Adipocyte (in vitro differentiated cells): ENCODE measurements at regions not wholly inside any gene's neighbourhood (a gene's known extent, or its start where the extent isn't known, plus 50 kb on each side); places are given as distances from the start of the nearest gene placed in this dataset.
"Not testable (repeated sequence)": the region's sequence is repeated elsewhere in the genome, so short reads cannot be mapped to it uniquely, and the experiment has no call there.

Experiments
- DNase-seq: peaks from one replicate; pipeline ENCODE4 v3.0.0-alpha.2; 2015; ENCODE audit warnings: low read depth
- H3K27me3 ChIP-seq: replicated peaks from 2 replicates; pipeline ENCODE4 v1.7.0; 2013; ENCODE audit warnings: mild to moderate bottlenecking, low read length, moderate library complexity; ENCODE audit not compliant: control insufficient read depth, insufficient read depth
- H3K36me3 ChIP-seq: 2 replicates; pipeline ENCODE4 v1.7.0; 2013; ENCODE audit warnings: low read length, mild to moderate bottlenecking, moderate library complexity; ENCODE audit not compliant: control insufficient read depth, insufficient read depth, severe bottlenecking
- H3K4me1 ChIP-seq: 2 replicates; pipeline ENCODE4 v1.7.0; 2013; ENCODE audit warnings: mild to moderate bottlenecking, low read length, moderate library complexity; ENCODE audit not compliant: control insufficient read depth, insufficient read depth
- H3K4me3 ChIP-seq: 2 replicates; pipeline ENCODE4 v1.7.0; 2013; ENCODE audit warnings: mild to moderate bottlenecking, low read length, moderate library complexity
- H3K9ac ChIP-seq: 2 replicates; pipeline ENCODE4 v1.7.0; 2013; ENCODE audit warnings: mild to moderate bottlenecking, low read length, moderate library complexity
- H3K9me3 ChIP-seq: 2 replicates; pipeline ENCODE4 v1.7.0; 2013; ENCODE audit warnings: mild to moderate bottlenecking, low read length, moderate library complexity; ENCODE audit not compliant: control insufficient read depth

DNA sequence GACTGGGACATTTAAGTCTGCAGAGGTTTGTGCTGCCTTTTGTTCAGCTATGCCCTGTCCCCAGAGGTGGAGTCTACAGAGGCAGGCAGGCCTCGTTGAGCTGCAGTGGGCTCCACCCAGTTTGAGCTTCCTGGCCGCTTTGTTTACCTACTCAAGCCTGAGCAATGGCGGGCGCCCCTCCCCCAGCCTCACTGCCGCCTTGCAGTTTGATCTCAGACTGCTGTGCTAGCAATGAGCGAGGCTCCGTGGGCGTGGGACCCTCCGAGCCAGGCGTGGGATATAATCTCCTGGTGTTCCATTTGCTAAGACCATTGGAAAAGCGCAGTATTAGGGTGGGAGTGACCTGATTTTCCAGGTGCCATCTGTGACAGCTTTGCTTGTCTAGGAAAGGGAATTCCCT lies 296.7 kb downstream of the KLF13 start:
- H3K9ac ChIP-seq, DNase-seq, H3K4me3 ChIP-seq, H3K4me1 ChIP-seq, H3K27me3 ChIP-seq, H3K36me3 ChIP-seq, H3K9me3 ChIP-seq: not testable (repeated sequence)

DNA sequence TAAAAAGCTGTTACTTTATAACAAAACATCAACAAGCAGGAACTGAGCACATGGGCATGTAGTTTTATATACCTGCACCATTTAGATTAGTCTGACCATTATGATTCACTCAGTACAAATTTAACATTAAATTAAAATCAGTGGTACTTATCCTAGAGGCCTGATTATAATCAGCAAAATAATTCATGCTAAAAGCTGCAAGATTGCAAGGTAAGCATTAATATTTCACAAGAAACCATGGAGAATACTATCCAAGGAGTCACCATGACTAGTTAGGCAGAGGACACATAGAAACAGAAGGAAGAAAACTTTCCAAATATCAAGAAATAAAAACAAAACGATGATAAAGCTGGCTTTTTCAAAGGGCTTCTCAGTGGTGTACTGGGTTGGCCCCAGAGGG lies 297.5 kb downstream of the KLF13 start:
- not testable (repeated sequence) for H3K27me3 ChIP-seq, H3K36me3 ChIP-seq, DNase-seq, H3K4me1 ChIP-seq, H3K9me3 ChIP-seq, H3K4me3 ChIP-seq, H3K9ac ChIP-seq

DNA sequence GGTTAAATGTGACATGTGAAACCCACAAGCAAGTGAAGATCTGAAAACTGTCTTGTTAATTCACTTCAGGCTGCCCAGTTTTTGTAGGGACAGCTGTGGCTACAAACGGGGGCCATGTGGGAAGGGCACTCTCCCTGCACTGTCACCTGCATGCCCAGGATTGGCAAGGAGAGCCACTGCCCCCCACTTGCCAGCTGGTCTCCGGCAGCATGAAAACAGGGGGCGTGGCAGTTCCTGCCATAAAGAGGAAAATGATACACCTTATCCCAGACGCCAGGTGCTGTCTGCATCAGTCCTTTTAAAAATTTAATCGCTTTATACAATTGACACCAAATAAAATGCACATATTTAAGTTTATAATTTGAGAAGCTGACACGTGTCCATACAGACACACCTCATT lies 309.1 kb downstream of the KLF13 start:
- not testable (repeated sequence) for H3K4me3 ChIP-seq, DNase-seq, H3K27me3 ChIP-seq, H3K9ac ChIP-seq, H3K9me3 ChIP-seq, H3K4me1 ChIP-seq, H3K36me3 ChIP-seq

DNA sequence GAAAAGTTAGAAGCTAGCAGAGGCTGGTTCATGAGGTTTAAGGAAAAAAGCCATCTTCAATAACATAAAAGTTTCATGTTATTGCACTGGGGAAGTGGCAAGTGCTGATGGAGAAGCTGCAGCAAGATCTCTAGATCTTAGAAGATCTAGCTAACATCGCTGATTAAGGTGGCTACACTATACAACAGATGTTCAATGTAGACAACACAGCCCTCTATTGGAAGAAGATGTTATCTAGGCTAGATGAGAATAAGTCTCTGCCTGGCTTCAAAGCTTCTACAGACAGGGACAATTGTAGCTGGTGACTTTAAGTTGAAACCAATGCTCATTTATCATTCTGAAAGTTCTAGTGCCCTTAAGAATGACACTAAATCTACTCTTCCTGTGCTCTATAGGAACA lies 310.3 kb downstream of the KLF13 start:
- DNase-seq, H3K4me3 ChIP-seq: not testable (repeated sequence)

DNA sequence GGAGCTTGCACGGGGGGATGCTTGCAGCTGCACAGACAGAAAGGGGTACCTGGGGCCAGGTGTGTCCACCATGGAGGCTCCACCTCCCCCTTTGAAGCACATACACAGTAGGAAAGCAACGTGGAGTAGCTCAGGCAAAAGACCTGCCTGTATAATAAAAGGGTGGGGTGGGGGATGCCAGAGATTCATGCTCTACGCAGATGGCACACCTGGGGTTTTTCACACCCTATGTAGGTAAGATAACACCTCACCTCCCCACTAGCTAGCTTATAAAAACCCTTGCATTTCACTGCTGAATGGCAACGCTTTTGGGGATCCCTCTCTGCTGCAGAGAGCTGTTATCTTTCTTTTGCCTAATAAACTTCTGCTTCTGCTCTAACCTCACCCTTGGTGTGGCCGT lies 317.3 kb downstream of the KLF13 start:
- not testable (repeated sequence) for H3K9ac ChIP-seq, H3K4me3 ChIP-seq, DNase-seq, H3K4me1 ChIP-seq, H3K36me3 ChIP-seq, H3K9me3 ChIP-seq, H3K27me3 ChIP-seq

More for the DNA sequence above, 310.3 kb downstream of the KLF13 start:
- H3K9me3 ChIP-seq, H3K4me1 ChIP-seq, H3K27me3 ChIP-seq, H3K36me3 ChIP-seq, H3K9ac ChIP-seq: not testable (repeated sequence)

DNA sequence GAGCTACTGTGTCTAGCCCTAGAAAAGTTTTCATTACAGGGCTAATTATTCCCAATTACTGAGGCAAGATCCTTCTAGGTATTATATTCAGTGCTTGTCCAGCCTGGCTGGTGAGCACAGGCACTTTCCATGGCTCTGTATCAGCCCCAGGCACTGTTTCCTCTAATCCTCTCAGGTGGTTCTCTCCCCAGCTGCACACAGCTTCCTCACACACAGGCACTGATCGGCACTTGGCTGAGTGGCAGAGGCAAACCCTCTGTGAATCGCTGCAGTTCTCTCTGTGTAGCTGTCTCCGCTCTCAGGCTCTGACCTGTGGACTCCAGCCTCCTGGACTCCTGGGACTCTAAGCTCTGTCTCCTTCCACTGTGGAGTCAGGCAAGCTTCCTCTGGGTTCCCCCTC lies 318.1 kb downstream of the KLF13 start:
- H3K9ac ChIP-seq, H3K4me1 ChIP-seq, H3K36me3 ChIP-seq, H3K9me3 ChIP-seq, H3K27me3 ChIP-seq, H3K4me3 ChIP-seq, DNase-seq: not testable (repeated sequence)

DNA sequence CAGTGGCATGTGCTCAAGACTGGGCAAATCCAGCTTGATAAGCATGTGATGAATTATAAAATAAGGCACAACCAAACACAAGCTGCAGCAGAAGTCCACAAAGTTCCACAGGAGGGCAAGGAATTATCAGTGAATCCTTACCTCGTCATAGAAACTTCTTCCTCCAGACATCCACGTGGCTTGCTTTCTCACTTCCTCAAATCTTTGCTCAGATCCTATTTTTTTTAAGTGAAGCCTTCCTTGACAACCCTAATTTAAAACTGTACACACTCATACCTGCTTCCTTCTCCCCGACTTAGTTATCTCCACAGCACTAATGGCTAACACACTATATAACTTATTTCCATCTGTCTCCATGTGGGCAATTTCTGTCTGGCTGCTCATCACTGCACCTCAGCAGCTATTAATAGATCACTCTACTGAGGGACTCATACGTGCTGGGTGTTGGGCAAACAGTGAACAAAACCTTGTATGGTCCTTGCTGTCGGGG lies 320.7 kb downstream of the KLF13 start:
- H3K9ac ChIP-seq, H3K36me3 ChIP-seq, H3K4me1 ChIP-seq, H3K27me3 ChIP-seq, H3K4me3 ChIP-seq, DNase-seq, H3K9me3 ChIP-seq: not testable (repeated sequence)

DNA sequence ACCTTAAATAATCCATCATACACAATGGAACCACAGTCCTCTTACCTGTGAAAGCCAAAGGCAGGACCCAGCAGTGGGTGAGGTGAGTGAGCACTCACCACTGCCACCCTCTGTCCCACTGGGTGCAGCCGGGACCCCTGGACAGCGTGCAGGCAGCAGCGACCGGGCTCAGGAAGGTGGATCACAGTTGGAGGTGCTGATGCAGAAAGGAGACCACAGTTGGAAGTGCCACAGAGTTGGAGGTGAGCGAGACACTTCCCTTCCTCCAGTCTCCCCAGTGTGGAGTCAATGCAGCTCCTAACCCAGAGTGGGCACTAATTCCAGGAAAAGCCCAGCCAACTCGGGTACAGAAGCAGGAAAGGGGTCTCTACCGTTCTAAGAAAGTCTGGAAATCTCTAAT lies 323.0 kb downstream of the KLF13 start:
- not testable (repeated sequence) for H3K9ac ChIP-seq, H3K27me3 ChIP-seq, DNase-seq, H3K36me3 ChIP-seq, H3K9me3 ChIP-seq, H3K4me3 ChIP-seq, H3K4me1 ChIP-seq

DNA sequence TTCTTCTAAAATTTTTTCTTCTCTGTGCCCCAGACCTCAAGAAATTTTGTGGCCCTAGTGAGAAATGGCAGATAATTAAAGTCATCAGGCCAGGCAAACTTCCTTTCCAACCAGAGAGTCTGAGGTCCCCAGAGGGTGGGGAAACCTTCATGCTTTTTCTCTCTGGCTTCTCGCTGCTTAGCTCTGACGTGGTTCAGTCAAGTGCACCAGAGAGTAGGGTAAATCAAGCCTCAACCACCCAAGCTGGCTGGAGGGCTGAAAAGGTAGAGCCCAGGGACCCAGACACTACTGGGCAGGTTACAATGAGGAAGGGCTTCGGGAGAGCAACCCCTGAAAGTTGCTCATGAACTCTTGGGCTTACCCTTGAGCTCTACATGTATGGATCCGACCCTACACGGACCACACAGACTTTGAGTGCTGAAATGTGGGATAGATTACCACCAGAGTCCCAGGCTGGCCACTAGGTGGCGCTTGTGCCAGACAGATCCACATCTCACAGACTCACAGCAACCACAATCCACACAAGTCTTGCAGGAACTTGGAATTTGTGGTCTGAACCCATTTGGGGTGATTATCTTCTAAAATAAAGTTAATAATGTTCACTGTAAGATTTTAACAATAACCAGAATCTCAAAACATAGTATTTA lies 323.5 kb downstream of the KLF13 start:
- not testable (repeated sequence) for H3K4me1 ChIP-seq, H3K4me3 ChIP-seq, H3K9ac ChIP-seq, H3K27me3 ChIP-seq, DNase-seq, H3K36me3 ChIP-seq, H3K9me3 ChIP-seq

DNA sequence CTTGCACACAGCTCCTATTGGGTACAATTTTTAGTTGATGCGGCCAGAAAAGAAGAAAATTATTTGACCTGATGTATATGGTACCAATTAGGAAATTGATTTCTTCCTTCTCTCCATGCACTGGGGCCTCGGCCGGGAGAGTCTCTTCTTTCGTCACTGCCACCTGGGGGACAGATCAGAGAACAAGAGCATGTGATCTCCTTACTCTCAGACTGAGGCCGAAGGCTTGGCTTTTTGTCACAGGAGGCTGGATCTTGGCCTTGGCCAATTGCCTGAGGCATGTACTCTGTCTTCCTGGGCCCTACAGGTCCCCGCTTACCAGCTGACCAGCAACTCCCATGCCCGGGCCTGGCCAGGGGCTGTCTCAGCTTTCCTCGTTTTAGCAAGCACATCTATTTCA lies 330.3 kb downstream of the KLF13 start:
- H3K4me1 ChIP-seq, H3K9me3 ChIP-seq, H3K9ac ChIP-seq, H3K36me3 ChIP-seq, H3K4me3 ChIP-seq, H3K27me3 ChIP-seq, DNase-seq: not testable (repeated sequence)

DNA sequence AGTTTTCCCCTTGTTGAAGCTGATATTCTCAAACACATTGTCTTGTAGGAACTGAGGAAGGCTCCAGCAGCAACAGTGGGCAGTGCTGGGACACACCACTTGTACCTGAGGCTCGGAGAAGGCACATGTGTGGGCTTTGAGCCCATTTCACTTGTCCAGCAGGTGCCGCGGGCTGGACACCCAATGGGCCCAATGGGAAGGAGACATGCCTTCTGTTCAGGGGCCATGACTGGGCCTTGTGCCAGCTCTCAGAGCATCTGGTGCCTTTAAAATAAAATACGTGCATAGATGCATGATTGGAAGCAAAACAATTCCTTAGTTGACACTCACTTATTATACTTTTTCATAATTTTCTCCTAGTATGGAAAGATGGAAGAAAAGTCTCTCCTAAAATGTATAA lies 334.2 kb downstream of the KLF13 start:
- H3K9me3 ChIP-seq = no peaks in the 10 kb centered on the region
- no peak for DNase-seq
- H3K27me3 ChIP-seq = no peaks in the 10 kb centered on the region
- H3K4me1 ChIP-seq = no peaks in the 10 kb centered on the region
- H3K36me3 ChIP-seq = no peaks in the 10 kb centered on the region
- H3K4me3 ChIP-seq = no peak overlapping the region
- no peak overlapping the region for H3K9ac ChIP-seq

DNA sequence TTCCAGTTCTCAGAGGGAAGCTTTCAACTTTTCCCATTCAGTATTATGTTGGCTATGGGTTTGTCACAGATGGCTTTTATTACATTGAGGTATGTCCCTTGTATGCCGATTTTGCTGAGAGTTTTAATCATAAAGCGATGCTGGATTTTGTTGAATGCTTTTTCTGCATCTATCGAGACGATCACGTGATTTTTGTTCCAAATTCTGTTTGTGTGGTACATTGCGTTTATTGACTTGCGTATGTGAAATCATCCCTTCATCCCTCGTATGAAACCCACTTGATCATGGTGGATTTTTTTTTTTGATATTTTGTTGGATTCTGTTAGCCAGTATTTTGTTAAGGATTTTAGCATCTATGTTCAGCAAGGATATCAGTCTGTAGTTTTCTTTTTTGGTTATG lies 339.1 kb downstream of the KLF13 start:
- H3K36me3 ChIP-seq, H3K4me1 ChIP-seq, H3K27me3 ChIP-seq, H3K9me3 ChIP-seq, H3K4me3 ChIP-seq, DNase-seq, H3K9ac ChIP-seq: not testable (repeated sequence)
